RPMI7951 (cell line): ENCODE measurements at regions not wholly inside any gene's neighbourhood (a gene's known extent, or its start where the extent isn't known, plus 50 kb on each side); places are given as distances from the start of the nearest gene placed in this dataset.

Experiments
- DNase-seq: peaks from one replicate; pipeline ENCODE4 v3.0.0-alpha.2; 2012; ENCODE audit warnings: low read depth

GRCh38 chr2:126309185-126309584, 346.8 kb upstream of the GYPC start:
- DNase-seq: no peak

DNA sequence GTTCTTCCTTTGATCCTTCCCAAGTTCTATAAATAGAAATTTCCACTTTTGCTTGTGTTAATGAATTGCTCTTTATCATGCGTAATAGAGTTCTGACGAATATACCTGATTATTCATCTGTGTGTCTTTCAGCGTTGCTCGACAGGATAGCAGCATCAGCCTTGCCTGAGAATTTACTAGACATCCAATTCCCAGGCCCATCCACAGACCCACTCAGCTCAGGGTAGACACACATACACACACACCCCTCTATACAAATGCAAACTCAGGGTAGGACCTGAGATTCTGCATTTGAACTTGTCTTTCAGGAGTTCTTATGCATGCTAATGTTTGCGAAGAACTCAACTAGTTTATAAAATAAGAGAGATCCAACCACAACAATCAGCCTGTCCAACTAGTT, 343.4 kb upstream of the GYPC start:
- no peak for DNase-seq

DNA sequence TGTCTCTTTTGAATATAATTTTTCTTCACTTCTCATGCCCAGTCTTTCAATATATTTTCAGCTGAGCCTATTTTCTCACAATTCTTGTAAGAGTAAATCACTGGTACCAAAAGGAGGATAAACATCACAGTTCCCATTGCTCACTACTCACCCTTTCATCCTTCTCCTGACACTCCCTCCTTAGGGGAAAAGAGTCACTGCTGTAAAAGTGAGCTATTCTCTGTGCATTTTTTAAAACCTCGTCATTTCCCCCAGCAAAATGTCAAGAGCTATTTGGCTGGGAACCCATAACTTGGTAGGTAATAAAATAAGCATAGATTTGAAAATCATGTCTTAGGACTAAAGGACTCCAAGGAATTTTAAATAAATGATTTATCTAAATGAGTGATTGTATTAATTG, 340.1 kb upstream of the GYPC start:
- DNase-seq: no peak

DNA sequence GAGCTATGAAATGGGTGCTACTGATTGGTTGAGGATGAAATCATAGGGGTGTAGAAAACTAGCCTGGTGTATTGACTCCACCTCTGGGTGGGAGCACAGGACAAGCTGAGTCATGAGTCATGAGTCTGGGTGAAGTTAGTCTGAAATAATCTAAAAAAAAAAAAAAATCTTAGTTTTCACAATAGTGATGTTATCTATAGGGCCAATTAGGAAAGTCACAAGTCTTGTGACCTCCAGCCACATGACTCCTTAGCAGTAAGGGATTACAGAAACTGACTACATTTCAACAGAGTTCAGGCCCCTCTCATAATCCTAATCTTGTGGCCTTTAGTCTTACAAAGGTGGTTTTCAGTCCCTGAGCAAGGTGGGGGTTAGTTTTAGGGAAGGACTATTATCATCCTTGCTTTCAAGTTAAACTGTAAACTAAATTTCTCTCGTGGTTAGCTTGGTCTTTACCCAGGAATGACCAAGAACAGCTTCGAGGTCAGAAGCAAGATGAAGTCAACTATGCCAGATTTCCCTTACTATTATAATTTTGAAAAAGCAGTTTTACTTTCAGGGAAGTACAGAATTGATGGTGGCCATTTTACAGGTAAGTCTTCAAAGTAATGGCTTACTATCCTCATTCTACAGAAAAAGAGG, 338.0 kb upstream of the GYPC start:
- no peak for DNase-seq

GRCh38 chr2:126322342-126322741, 333.6 kb upstream of the GYPC start:
- DNase-seq: no peak

DNA sequence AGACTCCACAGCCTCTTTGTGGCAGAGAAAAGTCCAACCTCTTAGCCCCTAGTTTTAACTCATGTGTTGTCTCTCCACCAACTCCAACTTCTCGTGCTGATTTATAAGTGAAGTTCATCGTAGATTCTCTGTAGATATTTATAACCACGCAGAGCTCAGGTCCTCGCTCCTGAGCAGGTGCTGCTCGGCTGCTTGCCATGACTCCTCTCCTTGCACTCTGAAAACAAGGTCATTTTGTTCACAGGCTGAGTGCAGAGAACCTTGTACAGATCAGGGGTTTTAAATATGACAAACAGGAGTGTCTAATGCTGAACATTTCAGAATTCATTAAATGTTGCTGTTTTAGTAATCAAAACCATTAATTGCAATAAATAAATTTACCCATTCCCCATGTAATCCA, 330.8 kb upstream of the GYPC start:
- no peak for DNase-seq

DNA sequence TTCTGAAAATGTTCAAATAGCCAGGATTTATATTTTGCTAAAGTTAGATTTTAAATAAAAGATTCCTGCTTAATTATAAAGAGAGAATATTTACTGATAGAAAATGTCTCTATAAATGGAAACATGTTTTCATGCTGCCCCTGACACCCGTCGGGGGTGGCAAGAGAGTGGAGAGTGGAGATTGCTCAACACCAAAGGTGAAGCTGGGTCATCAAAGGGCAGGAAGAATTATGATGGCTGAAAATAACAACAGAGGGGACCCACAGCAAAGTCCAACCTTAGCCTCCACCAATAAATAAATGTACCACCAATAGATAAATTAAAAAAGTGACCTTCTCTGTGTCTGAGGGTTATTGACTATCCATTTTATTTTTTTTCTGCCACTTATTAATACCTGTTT, 326.8 kb upstream of the GYPC start:
- DNase-seq: no peak

DNA sequence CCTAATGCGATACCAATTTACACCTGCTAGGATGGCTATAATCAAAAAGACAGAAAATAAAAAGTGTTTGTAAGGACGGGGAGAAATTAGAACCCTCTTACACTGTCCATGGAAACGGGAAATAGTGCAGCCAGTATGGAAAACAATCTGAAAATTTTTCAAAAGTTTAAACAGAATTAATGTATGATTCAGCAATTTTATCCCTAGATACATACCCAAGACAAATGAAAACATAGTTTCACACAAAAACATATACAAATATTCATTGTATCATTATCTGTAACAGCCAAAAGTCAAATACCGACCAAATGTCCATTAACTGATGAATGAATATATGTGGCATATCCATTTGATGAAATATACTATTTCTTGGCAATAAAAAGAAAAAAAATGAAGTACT, 313.5 kb upstream of the GYPC start:
- no peak for DNase-seq

GRCh38 chr2:126343136-126343535, 312.8 kb upstream of the GYPC start:
- no peak for DNase-seq

DNA sequence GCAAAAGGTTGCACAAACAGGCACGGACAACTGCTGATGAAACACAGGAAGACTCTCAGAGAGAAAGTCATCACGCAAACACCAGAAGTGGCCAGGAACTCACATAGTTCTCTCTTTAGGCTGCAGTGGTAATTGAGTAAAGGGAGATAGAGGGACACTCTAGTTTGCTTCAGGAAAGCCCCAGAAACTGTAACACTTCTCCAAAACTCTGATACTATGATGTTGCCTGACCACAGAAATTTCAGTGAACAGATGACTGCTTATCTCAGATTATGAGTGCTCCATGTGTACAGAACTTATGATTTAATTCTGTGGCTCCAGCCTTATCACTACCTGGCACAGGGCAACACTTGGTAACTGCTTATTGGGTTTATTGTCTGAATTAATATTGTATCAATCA, 311.5 kb upstream of the GYPC start:
- no peak for DNase-seq

DNA sequence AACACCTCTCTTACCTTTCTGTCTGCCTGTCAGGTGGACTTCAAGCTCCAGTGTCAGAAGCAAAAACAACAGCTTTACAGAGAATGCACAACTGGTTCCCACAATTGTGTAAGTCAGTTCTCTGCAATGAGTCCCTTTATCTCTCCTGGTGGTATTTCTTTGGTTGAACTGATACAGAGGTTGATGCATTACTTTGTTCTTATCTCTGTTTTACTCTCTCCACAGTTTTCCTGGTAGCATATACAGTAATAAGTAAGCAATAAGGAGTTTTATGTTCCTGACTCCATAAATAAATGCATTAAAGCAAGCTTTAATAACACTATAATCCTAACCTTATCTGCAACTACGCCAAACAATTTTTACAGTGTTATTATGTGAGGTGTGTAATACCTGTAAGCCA, 310.3 kb upstream of the GYPC start:
- no peak for DNase-seq

DNA sequence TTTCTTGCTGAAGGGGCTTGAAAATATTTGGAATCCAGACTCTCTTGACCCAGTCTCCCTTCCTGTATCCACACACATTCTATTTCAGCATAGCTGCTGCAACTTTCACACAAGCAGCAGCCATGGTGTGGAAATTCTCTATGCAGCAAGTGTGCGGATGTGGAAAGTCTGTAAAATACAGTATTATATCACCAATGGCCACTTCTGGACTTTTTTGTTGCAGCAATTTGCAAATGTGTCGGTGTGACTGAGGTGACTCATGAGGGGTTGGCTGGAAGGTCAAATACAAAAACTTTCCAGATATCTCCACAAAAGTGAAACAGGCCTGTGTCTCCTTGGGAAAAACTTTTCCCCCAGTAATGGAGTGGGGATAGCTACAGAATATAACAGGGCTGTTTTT, 299.3 kb upstream of the GYPC start:
- DNase-seq: no peak

DNA sequence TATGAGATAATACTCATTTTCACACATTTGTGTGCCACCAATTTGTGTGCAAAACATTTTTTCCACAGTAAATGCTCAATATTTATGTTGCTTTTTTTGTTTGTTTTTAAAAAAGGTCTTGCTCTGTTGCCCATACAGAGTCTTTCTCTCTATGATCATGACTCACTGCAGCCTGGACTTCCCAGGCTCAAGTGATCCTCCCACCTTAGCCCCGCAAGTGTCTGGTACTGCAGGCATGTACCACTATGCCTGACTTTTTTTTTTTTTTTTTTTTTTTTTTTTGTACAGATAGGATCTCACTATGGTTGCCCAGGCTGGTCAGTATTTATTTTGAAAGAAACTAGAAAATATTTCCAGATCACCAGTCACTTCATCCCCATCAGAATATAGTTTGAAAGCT, 297.8 kb upstream of the GYPC start:
- DNase-seq: no peak

DNA sequence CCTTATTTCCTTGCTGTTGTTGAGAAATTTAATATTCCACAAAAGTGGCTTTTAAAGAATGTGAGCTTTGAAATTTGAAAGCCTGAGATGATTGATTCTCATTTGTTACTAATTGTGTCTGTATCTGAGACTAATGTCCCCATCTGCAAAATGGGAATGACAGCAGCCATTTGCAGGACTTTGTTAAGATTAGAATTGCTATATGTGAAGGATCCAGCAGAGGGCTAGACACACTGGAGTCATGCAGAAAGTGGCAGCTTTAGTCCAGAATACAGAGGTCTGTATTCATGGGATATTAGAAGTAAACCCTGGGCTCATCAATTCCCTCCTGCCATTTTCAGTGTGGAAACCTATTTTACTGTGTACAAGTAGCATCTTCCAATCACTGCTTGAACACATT, 296.5 kb upstream of the GYPC start:
- DNase-seq: peak; percentile 17

GRCh38 chr2:126367361-126367760, 288.6 kb upstream of the GYPC start:
- DNase-seq: no peak

DNA sequence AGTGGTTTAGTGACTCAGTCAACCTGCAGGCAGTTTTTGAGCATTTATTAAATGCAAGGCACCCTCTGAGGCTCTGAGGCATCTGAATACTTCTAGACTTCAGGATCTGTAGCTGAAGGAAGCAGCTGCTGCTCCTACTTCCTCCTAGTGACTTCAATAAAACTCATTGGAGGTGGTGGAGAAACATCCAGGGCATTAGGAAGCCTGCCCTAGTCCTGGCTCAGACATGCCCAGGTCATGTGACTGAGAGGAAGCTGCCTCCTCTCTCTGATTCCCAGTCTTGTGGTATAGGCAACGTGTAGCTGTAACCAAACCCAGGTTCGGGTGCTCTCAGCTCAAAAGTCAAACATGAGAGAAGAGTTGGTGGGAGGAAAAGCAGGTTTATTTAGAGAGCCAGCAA, 287.2 kb upstream of the GYPC start:
- no peak for DNase-seq

DNA sequence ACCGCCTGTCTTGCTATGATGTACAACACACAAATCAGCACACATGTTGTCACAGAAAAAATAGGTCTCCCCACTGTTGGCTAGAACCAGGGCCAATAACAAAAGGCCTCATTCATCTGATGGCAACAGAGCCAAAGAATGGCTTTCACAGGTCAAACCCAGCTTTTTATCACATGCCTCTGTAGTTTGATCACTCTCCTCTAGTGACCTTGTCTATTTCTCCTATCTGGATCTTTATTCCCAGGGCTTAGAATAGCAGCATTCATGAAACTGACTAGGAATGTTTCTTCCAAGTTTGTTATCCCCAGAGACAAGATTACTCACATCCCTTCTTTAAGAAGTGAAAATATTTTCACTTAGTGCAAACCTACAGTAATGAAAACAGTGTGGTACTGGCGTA, 285.8 kb upstream of the GYPC start:
- DNase-seq: no peak

DNA sequence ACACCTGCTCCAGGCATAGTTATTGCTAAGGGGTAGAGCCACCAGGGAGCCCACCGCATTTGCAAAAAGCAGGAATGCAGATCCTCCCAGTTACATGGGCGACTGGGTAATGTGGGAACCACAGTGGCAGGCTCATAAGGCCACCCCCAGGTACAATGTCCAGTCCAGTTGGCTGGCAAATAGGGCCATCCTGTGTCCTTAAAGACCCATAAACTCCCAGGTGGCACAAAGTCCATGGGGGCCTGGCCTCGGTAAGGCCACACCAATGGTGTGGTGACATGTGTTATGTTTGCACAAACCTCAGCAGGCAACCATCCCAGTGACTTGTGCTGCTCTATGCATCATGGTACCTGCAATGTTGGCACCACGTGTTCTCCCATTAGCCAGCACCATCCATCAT, 283.6 kb upstream of the GYPC start:
- no peak for DNase-seq

GRCh38 chr2:126378176-126378575, 277.8 kb upstream of the GYPC start:
- no peak for DNase-seq

- DNase-seq: no peak
Measured at GRCh38 chr2:126381091-126381490, 274.9 kb upstream of the GYPC start.

GRCh38 chr2:126382998-126383397, 273.0 kb upstream of the GYPC start:
- DNase-seq: no peak

DNA sequence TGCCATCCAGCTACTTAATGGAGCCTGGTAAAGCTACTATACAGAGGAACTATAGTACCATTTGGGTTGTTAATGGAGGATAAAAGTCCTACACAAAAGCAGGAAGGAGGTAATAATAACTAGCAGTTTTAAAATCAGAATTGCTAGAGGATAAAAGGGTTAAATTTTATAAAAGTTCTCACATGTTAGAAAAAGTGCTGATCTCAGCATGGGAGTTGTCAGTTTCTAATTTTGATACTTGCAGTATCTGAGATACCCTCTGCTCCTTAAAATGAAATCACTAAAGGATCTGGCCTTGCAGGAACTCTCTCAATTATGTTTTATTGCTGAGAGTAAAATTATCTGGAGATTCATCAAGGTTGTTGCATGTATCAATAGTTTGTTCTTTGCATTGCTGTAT, 272.2 kb upstream of the GYPC start:
- no peak for DNase-seq

GRCh38 chr2:126385441-126385840, 270.5 kb upstream of the GYPC start:
- no peak for DNase-seq

DNA sequence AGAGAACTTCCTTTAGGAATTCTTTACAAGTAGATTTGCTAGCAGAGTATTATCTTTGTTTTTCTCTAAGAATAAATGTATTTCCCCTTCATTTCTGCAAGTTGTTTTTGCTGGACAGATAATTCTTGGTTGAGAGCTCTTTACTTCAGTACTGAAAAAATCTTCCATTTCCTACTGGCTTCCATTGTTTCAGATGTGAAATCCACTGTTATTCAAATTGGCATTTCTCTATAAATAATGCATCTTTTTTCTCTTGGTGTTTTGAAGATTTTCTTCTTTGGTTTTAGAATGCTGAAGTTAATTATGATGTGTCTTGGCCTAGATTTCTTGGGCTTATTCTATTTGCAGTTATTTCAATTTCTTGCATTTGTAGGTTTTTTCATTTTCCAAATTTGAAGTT, 270.0 kb upstream of the GYPC start:
- DNase-seq: no peak

GRCh38 chr2:126389446-126389845, 266.5 kb upstream of the GYPC start:
- DNase-seq: no peak
